Dedifferentiated amniotic fluid mesenchymal stem cell (primary cell): ENCODE measurements at regions not wholly inside any gene's neighbourhood (a gene's known extent, or its start where the extent isn't known, plus 50 kb on each side); places are given as distances from the start of the nearest gene placed in this dataset.
A peak's percentile ranks its signal among the peaks of the same experiment; 100 is the strongest.

ENCODE experiments used
- DNase-seq: peaks from one replicate; pipeline ENCODE4 v3.0.0-alpha.2; 2016; ENCODE audit errors: extremely low spot score

- no peak for DNase-seq
These were observed 838.0 kb upstream of the NR2F2 start for GRCh38 chr15:95492388-95493070.

DNA sequence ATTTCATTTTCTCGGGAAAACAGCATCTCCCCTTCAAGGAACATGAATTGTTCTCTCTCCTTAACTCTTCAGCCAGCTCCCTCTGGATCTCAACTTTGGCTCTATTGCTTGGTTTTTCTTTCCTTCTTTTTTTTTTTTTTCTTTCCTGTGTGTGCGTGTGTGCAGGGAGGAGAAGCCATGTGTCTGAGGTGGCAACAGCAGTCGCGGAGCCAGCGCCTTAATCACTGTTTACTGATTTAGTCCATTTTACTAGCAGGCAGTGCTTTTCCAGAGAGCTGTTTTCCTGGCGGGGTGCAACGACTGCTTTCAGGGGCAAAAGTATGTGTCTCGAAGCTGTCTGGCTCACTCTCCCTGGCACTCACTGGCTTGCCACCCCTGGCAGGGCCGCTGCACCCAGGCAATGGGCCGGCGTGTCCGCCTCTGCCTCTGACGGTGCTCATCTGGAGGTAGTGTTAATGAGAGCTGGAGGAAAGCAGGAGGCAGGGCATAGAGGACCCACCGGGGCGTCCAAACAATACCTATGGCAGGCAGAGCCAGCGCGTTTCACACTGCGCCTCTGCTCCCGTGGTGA is 835.4 kb upstream of the NR2F2 start:
- no peak for DNase-seq

DNA sequence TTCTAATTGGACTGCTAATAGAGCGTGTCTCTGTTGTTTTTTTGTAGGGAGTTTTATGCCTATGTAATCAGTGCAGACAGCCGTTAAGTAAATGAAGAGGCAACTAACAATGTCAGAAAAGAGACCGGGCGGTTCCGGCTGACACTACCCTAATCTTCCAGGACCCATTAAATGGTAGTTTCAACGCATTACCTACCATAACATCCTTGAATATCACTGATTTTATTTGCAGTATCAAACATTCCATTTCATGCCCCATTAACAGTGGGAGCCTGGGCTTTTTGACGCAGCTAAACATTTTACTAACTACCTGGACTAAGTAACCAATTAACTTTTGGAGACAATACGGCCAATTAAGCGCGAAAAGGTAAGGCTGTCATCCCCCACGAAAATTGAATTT is 832.9 kb upstream of the NR2F2 start:
- DNase-seq: no peak

DNA sequence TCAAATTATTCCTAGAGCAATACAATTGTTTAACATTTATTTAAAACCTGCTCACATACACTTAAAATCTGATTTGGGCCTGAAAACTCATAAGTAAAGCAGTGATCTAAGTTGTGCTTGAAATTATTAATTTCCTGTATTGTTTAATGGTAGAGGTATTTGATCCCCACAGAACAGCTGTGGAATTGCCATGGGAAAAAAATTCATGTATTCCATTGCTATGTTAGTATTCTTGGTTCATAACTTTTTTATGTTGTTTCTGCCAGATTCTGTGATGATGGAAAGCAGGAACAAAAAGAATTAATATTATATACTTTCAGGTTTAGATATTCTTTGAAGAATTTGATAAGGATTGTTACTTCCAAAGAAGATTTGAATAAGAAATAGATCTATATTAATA is 831.5 kb upstream of the NR2F2 start:
- no peak for DNase-seq

- no peak for DNase-seq
These were observed 831.1 kb upstream of the NR2F2 start for GRCh38 chr15:95499397-95499796.

- no peak for DNase-seq
These were observed 828.6 kb upstream of the NR2F2 start for GRCh38 chr15:95501865-95502264.

- no peak for DNase-seq
These were observed 827.4 kb upstream of the NR2F2 start for GRCh38 chr15:95503107-95503506.

GRCh38 chr15:95503640-95504225 is 826.8 kb upstream of the NR2F2 start:
- no peak for DNase-seq

GRCh38 chr15:95511671-95512070 is 818.8 kb upstream of the NR2F2 start:
- DNase-seq: no peak

GRCh38 chr15:95512906-95513305 is 817.6 kb upstream of the NR2F2 start:
- DNase-seq: no peak

GRCh38 chr15:95519887-95520286 is 810.6 kb upstream of the NR2F2 start:
- no peak for DNase-seq

GRCh38 chr15:95520511-95520910 is 810.0 kb upstream of the NR2F2 start:
- no peak for DNase-seq

- no peak for DNase-seq
These were observed 809.6 kb upstream of the NR2F2 start for GRCh38 chr15:95520922-95521321.

DNA sequence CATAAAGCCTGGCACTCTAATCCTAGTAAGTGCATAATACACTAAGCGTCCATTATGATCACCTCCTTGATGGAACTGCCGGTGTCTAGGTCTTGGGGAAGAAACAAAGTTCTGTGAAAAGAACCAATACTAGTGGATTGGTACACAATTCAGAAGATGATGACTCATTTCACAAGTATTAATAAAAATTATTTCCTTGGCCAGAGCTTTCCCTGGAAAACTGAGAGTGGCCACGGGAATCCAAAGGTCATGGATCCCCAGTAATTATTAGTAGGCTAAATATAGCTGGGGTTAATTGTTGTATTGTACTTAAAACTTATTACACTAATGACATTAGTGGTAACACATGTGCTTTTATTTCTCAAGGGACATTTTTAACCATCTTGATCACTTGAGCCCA is 808.0 kb upstream of the NR2F2 start:
- DNase-seq: no peak

GRCh38 chr15:95528920-95529319 is 801.6 kb upstream of the NR2F2 start:
- no peak for DNase-seq

DNA sequence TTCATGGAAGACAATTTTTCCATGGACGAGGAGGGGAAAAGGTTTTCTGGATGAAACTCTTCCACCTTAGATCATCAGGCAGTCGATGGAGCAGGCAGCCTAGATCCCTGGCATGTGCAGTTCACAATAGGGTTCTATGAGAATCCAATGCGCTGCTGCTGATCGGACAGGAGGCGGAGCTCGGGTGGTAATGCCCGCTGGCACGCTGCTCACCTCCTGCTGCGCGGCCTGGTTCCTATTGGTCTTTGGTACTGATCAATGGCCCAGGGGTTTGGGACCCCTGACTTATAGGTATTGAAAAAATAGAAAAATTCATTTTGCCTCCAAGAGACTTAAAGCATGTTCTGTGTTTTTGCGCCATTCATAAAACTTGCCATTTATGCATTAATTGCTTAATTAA is 793.9 kb upstream of the NR2F2 start:
- no peak for DNase-seq

DNA sequence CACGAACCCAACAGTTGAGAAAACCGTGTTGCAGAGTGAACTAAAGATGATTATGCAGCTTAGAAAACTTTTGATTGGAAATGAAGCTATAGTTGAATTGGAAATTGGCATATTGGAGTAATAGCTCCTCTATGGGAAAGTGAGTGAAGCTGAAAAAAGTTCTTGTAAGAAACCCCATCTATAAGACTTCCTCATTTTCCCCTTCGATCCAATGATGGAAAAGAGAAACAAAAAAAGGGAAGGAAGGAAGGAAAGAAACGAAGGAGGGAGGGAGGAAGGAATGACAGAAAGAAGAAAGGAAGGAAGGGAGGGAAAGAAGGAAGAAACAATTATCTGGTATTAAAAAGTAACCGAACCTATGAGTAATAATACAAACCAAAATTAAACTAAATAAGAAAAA is 791.8 kb upstream of the NR2F2 start:
- DNase-seq: no peak

GRCh38 chr15:95541301-95541700 is 789.2 kb upstream of the NR2F2 start:
- DNase-seq: no peak

DNA sequence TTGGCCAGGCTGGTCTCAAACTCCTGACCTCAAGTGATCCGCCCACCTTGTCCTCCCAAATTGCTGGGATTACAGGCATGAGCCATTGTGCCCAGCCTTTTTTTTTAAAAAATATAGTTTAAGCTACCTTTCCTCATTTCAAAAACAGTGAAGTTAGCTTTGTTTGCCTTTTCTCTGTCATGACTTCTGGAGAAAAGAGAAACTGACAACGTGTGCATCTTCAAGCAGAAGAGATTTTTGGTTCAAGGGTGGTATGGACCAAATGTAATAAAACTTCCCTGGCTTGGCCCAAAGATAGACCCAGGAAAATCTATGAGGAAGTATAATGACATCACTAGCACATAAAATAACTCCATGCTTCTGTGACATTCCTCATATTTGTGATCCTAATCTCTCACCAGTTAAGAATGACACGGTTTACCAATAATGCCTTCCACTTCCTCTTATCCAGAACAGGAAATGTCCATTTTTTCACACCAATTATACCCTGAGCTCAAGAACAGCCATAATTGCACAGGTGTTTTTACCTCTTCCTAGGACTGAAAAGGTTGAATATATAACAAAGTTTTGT is 781.2 kb upstream of the NR2F2 start:
- no peak for DNase-seq

DNA sequence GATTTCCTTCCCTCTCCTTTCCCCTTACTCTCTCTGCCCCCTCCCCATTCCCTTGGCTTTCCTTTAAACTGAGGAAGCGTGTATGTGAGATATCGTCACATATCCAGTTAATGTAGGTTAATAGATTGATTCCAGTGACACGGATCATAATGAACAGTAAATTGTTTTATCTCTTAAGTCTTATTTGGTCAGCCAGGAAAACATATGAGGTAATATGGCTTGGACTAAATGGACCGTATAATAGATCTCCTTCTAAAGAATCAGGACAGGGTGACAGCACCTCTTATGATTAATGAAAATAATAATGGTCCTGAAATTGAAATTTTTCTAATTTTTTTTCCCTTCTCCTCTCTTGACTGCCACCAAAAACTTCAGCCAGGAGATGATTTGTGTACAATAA is 779.8 kb upstream of the NR2F2 start:
- no peak for DNase-seq

GRCh38 chr15:95556225-95556624 is 774.3 kb upstream of the NR2F2 start:
- DNase-seq: peak; percentile 18

GRCh38 chr15:95556866-95557225 is 773.7 kb upstream of the NR2F2 start:
- no peak for DNase-seq
